NCI-H524 (cell line): ENCODE measurements at regions not wholly inside any gene's neighbourhood (a gene's known extent, or its start where the extent isn't known, plus 50 kb on each side); places are given as distances from the start of the nearest gene placed in this dataset.

Experiments
- DNase-seq, 2 experiments: peaks; one replicate each; lab custom pipeline; 2025; lab: John Stamatoyannopoulos, UW

DNA sequence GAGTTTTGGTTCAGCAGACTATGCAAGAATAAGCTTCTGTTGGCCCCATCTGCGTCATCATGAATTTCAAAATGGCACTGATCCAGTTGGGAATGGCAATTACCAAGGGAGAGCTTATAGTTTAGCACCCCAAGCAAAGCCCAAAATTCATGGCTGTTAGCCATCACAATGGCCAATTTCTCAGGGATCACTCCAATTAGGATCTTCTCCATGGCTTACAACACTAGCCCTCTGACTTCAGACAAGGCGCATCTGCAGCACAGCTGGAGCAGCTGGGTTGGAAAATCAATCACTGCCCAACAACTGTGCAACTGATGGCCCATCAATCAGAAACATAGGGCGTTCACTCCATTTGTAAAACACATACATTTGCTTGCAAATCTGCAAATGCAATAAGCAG lies 273.6 kb downstream of the SRBD1 start:
- no peak for DNase-seq

DNA sequence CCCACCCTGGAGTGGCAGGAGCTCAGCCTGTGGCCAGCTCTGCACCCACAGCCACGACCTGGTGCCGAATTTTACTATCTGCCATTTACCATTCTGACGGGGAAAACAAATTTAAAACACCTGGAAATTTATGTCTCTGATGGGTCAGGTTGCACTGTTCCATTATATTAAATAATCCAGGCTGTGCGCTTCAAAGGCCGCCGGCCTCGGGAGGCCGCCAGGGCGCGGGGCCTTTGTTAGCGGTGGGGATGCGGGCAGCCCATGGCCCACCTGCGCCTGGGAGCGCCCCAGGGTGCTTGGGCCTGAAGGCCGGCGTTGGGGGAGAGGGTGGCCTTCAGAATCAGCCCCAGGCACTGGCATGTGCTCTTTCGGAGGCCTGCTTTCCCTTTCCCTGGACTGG lies 276.9 kb downstream of the SRBD1 start:
- no peak for DNase-seq

DNA sequence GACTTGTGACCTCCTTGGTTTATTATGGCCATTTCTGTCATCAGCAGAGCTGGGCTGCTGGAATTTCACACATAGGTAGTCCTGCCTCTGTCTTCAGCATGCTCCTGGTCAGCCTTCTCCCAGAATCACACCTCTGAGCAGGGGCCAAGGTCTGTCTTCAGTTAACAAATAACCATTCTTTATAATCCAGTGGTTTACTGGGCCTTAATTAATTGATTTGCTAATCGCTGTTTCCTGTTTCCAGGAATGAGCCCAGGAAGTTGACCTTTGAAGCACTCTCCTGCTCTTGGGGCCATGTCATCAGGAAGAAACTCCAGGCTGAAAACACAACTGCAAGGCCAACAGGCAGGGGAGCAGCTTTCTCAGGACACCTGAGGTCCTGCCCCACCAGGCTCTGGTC lies 278.5 kb downstream of the SRBD1 start:
- no peak for DNase-seq

DNA sequence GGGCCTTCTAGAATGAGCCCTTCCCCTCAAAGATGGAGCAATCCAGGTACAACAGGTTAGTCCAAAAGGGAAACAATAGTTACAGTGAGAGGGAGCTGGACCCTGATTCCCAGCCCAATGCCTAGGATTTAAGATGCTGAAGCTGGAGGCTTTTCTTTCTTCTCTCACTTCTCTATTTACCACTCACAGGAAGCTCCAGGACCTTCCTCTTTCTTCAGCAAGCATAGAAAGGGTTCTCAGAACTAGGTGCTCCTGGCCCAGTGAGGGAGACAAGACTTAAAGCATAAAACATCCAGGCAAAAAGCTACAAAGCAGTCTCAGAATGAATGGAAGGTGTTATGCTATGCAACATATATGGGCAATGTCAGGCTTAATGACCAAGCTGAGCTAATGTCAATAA lies 279.0 kb downstream of the SRBD1 start:
- DNase-seq: no peak

DNA sequence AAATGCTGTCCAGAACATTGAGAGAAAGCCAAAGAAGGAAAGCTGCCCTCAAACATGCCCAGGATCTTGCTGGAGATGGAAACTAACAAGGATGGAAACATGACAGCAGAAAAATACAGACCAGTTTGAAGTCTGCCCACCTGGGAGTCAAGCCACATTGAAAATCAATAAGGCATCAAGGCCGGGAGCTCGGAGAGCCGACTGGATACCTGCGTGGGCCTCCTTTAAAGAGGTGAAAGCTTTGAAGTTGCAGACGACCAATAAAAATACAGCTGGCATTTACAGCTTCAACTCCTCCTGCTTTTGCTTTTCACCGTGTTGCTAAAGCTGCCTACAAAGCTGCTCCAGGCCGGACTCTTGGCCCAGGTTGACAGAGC lies 279.7 kb downstream of the SRBD1 start:
- no peak for DNase-seq

DNA sequence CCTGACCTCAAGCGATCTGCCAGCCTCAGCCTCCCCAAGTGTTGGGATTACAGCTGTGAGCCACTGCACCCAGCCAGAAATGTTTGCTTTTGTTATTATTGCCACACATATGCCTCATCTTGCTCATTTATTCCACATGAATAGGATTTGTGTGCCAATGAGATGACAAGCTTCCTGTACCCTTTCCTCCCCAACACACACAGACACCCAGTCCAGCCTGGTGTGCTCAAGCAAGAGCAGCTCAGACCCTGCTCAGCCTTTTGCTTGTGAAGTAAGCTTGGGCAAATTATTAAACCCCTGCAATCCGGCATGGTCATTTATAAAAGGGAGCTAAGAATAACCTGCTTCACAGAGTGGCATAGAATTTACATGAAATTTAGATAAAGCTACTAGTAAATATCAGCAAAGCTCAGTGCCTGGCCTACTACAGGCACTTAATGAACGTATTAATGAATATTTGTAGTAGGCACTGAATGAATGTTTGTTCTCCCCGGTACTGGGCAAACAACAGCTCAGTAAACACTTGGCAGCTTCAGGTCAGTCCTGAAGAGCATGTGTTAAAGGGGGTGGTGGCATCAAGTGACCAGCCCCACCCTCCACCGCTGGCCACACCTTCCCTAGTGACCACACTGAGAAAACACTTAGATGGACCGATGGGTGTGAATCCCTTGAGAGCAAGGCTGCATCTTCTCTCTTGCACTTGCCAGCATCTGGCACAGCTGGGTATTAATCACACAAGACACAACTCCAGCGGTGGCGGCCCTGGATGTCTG lies 280.2 kb downstream of the SRBD1 start:
- no peak for DNase-seq

DNA sequence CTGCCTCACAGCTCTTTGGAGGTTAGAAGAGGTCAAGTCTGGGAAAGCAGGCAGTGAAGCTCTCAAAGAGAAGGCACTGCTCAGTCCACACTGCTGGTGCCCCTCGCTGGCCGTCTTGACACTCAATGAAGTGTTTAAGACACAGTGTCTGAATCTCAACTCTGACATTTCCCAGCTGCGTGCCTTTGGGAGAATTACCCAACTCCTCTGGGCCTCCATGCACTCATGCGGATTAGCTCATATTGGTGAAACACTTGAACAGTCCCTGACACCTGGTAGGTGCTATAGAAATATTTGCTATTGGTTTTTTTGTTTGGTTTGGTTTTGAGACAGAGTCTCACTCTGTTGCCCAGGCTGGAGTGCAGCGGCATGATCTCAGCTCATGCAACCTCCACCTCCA lies 281.0 kb downstream of the SRBD1 start:
- DNase-seq: no peak

DNA sequence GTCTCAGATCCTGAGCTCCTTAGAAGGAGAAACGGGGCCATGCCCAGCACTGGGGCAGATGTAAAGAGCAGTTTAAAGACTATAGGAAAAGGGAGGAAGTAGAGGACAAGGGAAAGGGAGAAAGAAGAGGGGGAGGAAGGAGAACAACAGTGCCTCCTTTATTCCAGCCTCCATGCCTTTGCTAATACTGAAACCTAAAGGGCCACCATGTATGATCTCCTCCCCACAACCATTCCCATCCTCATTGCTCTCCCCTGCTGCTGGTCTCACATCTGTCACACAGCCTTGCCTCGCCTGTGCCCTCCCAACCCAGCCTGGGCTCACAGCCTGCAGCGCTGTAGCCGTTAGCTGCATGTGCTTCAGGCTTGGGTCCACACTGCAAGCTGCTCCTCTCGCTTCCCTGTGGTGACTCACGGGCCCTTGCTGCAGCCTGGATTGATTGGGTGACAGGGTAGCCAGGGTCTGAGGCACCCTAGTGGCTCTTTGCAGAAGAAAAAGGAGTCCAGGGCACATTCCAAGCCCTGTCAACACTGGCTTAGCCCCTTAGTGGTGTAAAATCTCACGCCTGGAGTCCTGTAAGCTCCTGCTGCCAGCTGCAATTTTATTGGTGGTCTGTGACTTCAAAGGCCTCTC lies 281.9 kb downstream of the SRBD1 start:
- DNase-seq: no peak

DNA sequence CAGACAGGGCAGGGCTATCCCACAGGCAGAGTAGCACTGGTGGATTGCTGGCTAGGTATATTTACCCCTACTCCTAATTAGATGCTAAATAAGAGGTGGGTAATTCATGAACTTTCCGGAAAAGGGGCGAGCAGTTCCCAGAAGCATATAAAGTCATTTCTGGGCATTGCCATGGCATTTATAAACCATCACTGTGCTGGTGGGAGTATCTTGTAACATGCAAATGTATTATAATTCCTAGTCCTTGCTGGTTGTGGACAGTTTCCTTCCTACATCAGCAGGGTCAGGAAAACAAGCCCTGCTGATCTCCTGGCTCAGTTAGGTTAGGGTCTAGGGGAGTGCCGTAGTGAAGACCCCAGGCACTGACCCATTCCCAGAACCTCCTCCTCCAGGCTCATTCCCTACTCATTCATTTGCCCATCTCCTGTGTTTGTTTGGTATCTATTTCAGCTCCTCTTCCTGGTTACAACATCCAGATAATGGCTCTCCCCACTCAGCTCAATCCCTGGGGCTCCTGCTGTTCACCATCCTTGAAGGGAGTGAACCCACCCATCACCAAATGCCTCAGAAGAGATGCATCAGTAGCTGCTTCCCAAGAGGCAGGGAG lies 282.7 kb downstream of the SRBD1 start:
- no peak for DNase-seq

DNA sequence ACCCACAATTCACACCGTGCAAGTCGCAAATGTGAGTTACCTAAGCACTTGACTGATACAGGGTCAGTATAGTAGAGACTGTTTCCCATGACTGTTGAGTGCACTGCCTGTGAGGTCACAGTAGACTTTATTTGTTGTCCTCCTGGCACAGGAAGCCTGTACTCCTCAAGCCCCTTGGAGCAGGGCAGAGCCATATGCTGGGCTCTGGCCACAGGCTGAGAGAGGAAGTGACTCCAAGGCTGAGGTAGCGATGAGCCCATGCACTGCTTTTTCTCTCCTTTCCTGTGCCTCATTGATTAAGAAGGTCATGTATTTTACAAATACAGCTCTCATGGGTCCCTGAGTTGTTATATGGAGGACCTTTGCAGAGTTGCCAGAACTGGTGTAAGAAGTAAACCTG lies 287.7 kb downstream of the SRBD1 start:
- DNase-seq: no peak

DNA sequence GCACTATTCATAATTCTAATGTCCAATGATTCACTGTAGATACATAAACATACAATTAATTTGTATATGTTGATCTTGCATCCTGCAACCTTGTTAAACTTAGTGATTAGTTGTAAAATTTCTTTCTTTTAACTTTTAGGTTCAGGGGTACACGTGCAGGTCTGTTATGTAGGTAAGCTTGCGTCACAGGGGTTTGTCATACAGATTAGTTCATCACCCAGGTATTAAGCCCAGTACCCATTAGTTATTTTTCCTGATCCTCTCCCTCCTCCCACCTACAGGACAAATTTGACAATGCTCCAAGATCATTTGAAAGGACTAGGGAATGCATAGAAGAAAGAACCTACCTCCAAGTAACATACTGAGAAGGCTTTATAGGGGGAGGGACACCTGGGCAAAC lies 290.1 kb downstream of the SRBD1 start:
- no peak for DNase-seq

DNA sequence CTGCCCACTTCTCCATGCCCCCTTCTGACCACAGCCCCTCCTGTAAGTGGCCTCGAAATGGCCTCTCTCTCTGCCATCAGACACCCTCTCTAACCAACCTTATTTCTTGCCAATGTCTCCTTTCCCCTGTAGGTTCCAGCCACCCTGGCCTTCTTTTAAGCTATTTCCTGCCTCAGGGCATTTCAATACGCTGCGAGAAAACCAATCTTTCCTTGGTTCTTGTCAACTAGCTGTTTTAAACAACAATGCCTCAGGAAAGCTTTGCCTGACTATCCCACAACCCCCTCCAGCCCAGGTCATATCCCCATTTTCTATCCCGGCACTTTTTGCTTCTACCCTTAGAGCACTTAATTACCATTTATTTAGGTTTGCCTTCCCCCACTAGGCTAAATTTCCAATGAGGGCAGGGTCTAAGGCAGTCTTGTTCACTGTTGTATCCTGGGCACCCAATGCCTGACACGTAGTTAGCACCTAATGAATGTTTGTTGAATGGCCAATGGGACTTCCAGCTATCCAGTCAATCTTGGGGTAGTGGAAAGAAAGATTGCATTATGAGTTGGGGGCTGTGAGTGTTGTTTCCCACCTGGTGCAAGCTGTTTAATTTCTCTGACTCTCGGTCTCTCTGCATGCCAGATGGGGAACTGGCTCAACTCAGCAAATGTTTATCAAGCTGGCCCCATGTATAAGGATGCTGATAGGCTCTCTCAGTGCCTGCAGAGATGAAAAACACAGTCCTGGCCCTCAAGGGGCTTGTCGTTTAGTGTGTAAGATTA lies 291.2 kb downstream of the SRBD1 start:
- DNase-seq: no peak

DNA sequence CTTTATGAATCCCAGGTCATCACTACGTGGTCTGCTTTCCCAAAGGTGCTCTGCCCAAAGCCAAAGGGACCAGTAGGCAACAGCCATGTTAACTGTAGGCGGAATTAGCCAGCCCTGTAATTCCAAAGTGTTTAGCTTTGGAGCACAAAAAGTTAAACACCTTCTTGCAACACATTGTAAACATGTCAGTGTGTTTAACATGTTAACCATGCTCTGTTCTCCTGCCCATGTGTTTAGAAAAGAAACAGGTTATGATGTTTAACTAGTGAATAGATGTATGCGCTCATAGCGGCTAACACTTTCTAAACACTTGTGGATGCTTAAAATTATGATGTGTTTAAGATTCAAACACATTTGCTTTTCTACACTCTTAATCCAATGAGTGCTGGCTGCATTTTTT lies 292.4 kb downstream of the SRBD1 start:
- no peak for DNase-seq

DNA sequence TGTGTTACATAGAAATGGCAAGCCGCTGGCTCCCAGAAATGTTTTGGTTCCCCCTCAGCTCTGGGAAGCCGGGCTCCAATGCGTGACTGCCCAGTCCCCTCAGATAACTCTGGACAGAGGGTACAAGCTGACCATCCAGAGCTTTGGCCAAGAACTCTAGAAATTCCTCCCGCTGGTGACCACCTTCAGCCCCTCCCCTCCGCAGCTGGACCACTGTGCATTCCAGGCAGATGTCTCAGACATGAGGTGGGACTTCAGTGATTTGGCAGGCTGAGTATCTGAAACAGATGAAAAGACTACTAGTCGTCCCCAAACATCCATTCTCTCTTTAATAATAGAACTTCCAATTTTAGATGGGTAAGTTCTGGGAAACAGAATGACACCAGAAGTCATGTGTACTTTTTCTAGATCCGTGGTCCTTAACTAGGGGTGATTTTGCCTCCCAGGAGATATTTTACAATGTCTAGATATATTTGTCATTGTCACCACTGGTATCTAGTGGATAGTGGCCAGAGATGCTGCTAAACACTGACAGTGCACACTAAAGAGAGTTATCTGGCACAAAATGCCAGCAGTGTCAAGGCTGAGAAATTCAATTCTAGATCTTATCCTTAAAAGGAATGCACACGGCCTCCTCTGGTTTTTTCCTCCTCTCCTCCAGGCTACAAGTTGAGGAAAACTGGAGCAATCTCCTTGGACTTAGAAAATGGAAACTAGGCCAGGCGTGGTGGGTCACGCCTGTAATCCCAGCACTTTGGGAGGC lies 294.3 kb downstream of the SRBD1 start:
- no peak for DNase-seq

DNA sequence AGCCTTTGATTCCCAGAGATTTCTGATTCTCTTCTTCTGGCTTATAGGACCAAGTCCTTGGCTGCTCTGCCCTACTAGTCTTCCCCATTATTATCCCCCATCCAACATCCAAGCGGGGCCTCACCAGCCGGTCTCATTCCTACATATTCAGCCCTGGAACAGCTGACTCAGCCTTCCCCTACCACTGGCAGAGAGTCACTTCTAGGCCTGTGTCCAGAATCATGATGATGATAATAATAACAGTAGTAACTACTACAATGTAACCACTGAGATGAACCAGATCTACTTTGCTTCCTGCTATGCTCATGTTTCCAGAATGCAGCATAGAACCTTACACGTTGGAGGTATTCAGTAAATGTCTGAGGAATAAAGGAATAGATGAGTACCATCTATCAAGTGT lies 295.2 kb downstream of the SRBD1 start:
- no peak for DNase-seq

DNA sequence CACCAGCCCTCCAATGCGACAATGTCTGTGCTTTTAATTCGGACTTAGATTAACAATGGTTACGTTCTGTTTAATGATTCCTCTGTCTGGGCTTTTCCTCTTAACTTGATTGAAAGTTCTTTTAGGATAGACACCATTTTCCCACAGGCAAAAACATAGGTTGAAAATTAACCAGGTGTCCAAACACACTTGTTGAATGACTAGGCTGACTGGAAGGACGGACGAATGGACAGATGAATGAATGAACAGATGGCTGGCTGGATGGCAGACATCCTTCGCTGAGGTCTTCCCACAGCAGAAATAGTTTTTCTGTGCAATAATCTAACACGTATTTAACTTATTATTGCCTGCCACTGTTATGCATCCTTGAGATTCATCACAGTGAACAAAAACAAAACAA lies 298.8 kb downstream of the SRBD1 start:
- no peak for DNase-seq

DNA sequence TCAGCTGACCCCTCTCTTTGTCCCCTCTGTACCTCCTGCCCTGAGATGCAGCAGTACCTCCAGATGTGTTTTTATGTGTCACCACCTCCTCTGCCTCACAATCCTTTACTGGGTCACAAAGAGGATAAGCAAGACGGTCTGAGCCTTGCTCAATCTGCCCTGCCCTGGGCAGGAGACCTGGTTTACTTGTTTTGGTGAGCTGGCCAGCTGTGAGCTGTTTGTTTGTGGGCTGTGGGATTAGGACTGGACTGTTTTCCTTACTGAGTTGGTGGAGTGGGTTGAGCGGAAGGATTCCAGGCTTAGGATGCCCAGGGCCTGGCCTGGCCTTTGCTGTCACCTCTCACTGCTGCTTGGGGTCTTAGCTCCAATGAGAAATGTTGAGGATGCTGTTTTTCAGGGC lies 299.5 kb downstream of the SRBD1 start:
- DNase-seq: no peak

DNA sequence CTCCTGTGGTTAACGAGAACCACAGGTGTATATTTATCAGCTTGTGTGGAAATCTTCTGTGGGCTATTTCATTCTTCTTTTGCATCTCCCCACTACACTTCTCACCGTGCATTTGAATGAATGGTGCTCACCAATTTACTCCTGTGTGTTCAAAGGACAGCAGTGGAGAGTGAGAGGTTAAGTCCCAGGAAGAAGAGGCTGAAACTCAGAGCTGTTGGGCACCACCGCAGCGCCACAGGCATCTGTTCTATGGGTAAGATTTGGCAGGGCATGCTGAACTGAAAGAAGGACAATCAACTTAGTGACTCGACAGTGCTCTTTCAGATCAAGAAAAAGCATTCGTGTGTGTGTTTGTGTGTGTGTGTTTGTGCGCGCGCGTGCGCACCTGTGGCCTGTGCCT lies 297.9 kb upstream of the SIX2 start:
- no peak for DNase-seq

DNA sequence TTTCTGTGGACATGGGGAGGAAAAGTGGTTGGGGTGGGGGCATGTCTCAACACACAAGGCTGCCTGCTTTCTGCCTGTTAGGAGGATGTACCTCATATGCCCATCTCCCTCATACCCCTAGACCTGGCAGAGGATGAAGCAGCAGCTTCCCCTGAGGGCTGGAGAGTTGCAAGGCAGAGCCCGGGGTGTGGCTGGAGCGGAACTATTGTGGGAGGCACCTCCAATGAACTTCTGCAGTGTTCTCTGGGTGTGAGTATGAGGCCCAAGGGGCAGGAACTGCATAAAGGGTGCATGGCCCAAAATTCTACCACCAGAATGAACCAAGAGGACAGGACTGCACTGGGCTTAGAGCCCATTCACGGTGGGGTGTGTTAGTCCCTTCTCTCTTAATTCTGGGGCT lies 296.3 kb upstream of the SIX2 start:
- DNase-seq: no peak

DNA sequence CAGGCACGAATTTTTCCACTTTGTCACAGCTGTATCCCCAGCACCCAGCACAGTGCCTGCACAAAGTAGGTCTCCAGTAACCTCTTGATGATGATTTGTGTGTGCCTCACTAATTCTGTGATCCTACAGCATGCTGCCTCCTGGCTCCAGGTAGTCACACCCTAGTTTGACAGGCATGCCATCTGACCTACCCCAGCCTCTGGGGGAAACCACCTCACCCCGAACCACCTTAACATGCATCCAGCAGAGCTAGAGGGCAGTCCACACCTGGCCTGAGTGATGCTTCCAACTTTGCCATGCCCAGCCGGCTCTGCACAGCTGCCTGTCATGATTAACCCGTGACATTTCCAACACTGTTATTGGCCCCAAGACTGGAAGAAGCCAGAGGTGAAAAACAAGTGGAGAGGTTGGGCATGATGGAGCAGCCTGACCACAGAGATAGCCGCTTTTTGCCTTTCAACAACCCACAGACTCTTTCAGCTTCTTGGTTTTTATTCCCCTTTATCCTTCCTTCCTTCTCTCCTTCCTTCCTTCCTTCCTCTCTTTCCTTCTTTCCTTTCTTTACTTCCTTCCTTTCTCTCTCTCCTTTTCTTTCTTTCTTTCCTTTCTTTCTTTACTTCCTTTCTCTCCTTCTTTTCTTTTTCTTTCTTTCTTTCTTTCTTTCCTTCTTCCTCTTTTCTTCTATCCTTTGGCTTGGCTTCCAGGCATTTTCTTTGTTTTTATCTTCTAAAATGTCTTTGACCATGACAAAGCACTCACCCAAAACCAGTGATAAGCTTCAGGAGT lies 294.4 kb upstream of the SIX2 start:
- no peak for DNase-seq
